NCI-H69 (cell line): ENCODE measurements at regions not wholly inside any gene's neighbourhood (a gene's known extent, or its start where the extent isn't known, plus 50 kb on each side); places are given as distances from the start of the nearest gene placed in this dataset.
A peak's percentile ranks its signal among the peaks of the same experiment; 100 is the strongest.

Source experiments
- DNase-seq: peaks from one replicate; lab custom pipeline; 2025; lab: John Stamatoyannopoulos, UW

DNA sequence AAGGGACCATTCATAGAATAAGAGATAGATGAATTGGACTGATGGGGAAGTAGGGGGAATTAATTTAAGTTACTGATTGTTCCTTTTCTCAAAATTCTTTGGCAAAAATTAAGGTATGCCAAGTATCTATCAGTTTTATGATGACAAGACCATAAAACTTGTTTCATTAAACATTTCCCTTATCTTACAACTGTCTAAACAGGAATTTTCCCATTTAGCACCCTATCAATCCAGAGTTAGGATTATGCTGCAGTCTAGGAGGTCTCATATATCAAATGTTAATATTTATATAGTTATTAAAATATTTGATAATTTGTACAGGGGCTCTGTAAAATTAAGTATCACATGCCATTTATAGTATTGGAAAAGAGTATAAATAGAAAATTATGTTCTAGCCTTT lies 51.5 kb upstream of the ARID1B start:
- no peak for DNase-seq

DNA sequence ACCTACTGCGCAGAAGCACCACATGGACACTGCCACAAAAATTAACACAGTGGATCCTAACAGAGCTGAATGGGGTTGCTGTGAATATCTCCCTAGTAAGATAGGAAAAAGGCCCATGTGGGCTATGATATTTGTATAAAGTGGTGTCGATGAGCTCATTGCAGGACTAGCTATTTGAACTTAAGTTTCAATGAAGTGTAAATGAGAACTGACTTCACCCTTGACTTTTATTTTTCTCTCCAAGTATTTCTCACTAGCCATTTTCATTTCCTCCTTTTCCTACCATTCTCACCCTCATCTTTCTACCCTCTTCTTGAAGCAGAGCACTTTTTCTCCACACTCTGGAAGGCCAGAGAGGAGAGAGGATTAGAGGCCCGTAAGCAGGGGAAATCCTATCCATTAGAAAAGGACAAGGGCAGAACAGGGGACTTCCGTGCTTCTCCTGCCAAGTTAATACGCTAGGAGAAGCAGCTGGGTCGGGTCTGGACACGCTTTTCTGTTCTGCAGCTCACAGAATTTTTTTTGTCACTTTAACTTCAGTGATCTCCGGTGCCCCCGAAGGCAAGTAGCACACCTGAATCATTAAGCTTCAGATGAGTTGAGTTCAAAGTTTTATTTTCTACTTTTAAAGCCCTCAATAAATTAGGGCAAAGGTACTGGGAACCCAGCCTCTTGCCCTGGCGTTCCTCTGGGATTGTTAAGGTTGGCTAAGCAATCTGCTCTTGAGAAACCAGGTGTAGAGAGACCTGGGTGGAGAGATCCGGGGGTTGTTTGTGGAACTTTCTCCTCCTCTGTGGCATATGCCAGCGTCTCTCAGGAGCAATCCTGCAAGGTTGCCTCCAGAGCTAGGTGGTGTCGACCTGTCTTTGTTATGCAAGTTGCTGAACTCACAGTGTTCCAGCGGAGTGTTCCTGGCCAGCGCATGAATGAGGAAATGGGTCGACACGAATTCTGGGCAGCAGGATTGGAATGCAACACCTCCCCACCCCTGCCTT lies 56.2 kb upstream of the ARID1B start:
- DNase-seq, result peak; percentile 56

DNA sequence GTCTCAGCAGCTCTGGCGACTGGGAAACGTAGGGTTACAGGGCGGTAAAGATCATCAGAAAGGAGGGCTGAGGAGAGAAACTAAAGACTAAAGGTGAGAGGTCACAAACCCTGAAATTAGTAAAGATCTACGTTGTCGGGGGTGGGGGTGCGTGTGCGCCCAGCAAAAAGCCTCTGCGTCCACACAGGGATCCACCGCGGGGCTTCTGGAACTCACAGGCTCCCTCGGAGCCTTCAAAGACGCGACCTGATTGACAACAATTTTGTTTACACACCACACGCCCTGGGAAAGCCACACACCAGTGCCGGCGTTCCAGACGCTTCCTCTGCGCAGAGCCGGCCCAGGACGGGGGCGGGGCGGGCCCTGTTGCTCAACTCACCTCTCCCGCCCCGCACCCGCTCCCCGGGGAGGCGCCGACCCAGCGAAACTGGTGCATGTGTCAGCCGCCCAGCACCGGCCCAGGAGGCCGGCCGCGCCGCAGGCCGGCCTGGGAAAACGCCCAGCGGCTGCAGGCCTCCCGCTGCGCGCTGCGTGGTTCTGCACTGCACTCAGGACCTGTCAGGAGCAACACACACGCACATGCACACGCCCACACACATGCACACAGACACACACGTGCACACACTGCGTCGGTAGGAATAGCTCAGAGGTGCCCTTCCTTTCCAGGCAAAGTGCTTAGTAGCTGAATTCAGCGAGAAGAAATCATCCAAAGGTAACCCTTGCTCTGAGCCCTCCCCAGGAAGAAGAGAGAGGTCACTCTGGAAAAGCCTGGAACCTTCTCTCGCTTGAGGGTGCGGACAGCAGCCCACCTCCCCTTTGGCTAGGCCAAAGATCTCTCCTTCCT lies 57.2 kb upstream of the ARID1B start:
- DNase-seq, result peak; percentile 84

DNA sequence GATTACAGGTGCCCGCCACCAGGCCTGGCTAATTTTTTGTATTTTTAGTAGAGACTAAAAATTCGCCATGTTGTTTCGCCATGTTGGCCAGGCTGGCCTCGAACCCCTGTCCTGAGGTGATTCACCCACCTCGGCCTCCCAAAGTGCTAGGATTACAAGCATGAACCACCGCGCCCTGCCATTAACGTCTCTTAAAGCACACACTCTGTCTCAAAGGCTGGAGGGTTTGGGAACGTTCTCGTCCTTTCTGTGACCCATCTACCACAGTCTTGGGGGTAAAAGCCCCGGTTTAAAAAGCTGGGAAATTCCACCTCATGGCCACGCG lies 57.8 kb upstream of the ARID1B start:
- DNase-seq, result peak; percentile 42

DNA sequence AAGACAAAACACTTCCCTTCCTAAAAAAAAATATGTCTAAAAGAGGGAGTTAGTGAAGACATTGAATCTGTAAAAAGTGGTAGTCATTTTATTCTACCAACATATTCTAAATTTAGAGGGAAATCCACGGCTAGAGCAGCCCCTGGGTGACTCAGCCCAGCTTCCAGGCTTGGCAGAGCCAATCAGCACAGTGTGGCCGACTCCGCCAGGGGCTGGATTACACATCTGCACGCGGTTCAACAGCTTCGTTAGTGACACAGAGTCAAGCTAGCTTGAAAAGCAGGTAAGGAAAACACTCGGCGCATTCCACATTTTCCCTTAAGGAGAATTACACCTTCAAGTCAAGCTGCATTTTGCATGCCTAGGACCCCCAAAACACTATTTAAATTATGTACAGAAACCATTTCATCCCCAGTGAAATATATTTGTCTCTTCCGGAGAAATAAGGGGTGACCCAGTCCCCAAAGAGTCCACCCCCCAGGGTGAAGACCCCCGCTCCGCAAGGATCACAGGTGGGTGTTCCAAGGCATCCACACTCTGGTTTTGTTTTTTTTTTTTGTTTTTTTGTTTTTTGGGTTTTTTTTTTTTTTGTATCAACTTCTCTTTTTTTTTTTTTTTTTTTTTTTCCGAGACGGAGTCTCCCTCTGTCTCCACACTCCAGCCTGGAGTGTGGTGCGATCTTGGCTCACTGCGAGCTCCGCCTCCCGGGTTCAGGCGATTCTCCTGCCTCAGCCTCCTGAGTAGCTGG lies 58.4 kb upstream of the ARID1B start:
- peak; percentile 41 for DNase-seq

DNA sequence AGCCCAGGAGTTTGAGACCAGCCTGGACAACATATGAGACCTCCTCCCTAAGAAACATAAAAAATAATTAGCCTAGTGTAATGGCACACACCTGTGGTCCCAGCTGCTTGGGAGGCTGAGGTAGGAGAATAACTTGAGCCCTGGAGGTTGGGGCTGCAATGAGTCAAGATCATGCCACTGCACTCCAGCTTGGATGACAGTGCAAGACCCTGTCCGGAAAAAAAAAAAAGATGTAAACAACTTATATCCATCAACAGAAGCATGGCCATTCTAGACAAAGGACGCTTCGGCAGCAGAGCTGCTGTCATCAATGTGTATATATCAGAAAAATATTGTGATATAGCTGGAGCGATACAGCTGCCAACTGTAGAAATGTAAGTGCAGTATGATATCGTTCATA lies 59.6 kb upstream of the ARID1B start:
- peak; percentile 70 for DNase-seq

DNA sequence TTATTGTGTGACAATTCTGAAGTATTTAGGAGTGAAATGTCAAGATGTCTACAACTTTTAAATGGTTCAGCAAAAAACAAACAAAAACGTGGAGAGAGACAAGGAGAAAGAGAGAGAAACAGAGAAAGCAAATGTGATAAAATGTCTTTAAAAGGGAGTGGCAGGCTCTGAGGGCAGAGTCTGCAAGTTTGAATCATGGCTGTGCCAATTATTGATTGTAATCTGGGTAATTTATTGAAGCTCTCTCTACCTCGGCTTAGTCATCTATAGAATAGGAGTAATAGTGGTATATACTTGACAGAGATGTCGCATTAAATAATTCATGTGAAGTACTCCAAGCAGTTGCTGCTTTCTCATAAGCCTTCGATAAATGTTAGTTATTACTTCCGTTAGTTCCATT lies 61.3 kb upstream of the ARID1B start:
- DNase-seq, result no peak

DNA sequence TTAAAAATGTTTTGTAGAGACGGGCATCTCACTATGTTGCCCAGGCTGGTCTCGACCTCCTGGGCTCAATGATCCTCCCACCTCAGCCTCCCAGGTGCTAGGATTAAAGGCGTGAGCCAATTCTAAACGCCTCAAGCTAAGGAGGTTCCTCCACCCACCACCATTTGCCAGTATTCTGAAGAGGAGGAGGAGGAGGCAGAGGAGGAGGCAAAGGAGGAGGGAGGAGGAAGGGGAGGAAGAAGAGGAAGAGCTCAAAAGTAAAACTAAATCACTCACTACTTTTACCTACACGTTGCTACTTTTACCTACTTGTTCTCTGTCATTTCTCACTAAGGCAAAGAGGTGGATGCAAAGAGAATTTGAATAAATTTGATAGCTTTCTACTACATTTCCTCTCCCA lies 63.6 kb upstream of the ARID1B start:
- DNase-seq, result no peak

DNA sequence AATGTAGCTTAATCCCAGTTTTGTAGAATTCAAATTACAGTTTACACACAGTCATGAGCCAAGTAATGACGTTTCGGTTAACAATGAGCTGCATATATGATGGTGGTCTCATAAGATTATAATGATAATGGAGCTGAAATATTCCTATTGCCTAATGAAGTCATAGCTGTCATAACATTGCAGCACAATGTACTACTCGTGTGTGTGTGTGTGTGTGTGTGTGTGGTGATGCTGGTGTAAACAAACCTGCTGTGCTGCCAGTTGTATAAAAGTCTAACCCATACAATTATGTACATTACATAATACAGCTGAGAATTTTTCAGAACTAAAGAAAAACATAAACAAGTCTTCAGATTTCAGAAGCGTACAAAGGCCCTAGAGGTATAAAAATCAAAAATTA lies 66.7 kb upstream of the ARID1B start:
- peak; percentile 61 for DNase-seq

DNA sequence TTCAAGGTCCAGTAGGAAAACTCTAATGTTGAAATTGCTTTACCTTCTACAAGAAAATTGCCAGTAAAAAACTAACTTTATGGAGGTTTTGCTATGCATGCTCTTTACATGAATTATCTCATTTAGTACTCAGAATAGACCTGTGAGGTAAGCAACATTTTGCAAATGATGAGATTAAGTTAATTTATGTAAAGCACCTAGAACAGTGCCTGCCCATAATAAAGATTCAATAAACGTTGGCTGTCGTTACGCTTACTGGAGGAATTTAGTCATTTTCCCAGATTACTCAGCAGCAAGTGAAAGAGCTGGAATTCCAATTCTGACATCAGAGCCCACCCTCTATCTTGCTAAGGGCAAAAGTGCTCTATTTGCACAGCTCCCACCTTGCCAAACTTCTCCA lies 69.4 kb upstream of the ARID1B start:
- no peak for DNase-seq

DNA sequence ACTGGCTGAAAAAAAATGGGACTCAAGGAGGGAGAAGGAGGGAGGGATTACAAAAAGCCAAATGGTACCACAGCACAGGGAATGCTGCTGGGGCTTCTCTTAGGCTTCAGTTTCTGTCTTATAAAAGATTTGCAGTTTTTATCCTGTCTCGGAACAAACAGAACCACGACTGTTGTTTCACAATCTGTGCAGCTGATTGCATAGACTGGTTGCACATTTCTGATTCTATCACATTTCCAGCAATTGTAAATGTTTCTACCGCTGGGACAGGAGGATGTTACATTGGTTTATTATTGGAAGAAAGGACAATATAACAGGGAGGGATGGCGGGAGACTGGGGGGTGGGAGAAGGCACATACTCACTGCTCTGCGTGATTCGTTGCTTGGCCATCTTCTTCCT lies 73.5 kb upstream of the ARID1B start:
- DNase-seq, result no peak

DNA sequence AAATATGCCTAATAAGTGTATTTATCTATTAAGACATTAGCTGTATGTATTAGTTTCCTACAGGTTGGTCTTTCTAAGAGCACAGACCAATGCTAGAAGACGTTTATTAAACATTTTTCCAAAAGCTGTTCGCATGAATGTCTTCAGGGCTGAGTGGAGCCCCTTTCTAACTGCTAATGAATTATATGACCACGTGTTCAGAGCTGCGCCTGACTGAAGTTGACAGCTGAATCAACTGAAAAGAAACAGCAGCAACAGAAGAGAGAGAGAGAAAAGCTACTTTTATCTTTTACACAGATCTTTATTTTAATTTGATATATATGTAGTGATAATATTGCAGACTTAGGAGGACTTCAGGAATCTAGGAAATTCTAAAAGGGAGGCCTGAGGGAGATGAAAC lies 75.2 kb upstream of the ARID1B start:
- DNase-seq, result no peak

DNA sequence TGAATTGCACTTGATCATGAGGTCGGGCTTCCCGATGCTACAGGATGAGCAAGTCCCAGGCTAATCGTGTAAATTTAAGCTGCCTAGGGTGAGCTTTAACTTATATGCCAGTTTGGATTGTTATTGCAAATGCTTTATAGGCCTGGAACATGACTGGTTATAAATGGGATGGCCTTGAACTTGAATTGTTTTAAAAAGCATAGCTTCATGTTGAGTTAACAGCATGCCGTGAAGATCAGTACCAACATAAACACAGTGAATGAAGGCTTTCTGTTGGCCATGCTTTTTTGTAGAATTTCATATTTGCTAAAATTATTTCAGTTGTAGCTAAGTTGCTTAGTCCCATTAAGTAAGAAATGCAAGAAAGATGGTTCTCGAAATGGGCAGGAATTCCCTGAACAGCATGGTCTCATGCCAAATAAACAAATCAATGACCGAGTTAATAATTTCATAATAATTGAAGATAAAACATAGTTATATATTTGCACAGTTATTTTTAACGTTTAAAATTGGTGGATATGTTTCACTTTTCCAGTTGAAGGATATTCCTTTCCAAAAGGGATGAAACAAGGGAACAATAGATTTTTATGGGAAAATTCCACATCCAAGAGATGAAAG lies 76.6 kb upstream of the ARID1B start:
- no peak for DNase-seq

DNA sequence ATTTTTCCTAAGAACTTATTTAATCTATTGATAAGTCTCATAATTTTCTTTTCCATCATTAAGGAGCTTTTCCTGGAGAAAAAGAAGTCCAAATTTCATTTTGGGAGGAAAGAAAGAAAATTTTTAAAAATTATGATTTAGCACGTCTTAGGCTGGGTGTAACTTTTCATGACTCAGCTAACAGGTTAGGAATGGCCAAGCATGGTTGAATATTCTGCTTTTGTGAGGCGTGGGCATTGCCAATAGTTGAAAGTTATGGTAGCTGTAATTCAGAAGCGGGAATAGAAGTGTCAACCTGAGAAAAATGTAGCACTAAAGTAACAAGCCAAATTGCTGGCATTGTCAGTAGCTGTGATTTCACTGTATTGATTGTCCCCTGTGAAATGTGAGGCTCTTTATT lies 77.2 kb upstream of the ARID1B start:
- DNase-seq, result no peak

DNA sequence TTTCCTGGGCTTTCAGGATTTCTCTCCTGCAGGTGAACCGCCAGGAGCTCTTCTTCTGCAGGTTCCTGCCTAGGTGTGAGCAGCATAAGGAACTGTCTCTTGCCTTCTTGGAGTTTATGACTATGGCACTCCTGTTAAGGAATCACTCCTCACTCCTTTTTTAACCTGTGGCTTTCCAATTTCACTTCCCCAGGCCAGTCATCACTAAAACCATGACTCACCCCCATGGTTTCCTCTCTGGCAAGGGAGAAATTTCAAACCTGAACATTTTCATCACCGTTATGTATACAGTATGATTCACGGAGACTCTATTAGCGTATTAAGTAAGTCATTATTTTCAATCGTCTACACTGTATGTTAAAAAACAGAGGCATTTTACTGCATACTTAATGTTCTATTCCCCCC lies 78.2 kb upstream of the ARID1B start:
- no peak for DNase-seq

DNA sequence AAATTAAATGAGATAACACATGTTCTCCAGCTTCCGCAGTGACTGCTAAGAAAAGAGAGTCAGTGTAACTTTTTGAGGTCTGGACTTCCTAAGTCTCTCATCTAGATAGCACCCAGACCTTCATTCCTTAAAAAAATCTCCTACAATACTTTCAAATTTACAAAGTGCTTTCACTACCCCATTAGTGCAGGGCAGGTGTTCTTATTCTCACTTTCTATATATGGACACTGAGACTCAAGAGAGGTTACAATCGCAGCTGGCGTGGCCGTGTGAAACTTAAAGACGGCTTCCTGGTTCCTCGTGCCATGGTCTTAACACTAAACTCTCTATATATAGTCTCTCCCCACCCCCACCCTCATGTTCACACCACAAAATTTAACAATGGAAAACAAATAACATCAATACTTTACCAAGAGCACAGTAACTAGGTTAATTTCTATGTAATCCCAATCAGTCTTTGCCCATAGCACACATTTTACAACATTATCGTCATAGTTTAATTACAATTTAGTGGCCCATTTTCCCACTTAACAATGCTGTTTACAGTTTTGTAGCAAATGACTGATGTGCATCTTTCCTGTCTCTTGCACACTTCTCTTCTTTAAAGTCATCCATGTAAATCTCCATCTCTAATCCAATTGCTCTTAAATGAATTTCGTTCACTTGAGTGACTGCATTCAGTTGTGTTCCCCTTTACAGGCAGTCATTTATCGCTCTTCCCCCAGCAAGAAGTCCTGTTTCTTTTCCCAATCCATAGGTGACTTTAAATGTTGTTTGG lies 78.8 kb upstream of the ARID1B start:
- DNase-seq, result no peak

DNA sequence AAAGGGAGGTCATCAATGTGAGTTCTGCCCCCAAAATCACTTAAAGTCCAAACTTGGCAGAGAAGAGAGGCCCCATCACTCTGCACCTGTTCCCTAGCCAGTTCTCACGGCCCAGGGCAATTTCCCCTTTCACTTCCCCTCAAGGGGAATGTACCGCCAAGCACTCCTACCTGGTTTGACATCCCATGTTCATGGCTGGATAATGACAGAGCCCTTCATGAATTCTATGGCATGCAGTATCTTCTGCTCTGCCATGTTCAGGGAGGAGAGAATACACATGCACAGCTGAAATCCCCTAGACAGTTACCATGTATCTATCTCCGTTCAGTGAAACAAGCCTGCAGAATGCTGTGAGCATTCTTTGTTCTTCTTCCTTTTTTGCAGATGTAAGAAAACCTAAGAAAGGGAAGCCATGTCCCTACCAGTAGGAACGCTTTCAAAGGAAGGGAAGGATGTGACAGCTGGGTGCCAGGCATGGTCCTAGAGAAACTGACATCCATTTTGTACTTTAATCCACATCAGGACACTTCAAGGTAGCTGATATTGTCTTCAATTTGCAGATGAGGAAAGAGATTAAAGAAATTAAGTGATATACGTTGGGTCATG lies 79.8 kb upstream of the ARID1B start:
- peak; percentile 7 for DNase-seq

DNA sequence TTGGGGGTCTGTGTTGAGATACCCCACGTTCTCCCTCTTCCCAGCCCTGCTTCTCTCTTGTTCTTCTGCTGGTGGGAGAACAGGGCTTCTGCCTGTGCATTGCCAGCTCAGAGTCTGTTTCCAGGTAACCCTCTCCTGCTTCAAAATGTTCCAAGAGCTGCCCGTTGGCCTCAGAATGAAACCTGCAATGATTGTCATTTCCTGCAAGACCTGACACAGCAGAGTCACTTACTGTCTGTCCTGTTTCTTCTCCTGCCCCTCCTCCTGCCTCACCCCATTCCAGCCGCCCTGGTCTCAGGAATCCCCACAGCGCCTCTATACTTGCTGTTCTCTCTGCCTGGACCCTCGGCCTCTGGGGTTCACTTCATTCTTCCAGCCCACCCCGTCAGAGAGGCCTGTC lies 81.4 kb upstream of the ARID1B start:
- no peak for DNase-seq

DNA sequence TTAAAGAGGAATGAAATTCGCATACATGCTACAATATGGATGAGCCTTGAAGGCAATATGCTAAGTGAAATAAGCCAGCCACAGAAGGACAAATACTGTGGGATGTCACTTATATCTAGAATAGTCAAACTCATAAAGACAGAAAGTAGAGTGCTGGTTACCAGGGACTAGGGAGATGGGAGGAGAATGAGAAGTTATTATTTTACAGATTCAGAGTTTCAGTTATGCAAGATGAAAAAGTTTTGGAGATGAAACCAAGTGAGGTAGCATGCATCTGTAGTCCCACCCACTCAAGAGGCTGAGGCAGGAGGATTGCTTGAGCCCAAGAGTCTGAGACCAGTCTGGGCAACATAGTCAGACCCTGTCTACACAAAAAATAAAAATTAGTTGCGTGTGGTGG lies 82.5 kb upstream of the ARID1B start:
- DNase-seq, result no peak

DNA sequence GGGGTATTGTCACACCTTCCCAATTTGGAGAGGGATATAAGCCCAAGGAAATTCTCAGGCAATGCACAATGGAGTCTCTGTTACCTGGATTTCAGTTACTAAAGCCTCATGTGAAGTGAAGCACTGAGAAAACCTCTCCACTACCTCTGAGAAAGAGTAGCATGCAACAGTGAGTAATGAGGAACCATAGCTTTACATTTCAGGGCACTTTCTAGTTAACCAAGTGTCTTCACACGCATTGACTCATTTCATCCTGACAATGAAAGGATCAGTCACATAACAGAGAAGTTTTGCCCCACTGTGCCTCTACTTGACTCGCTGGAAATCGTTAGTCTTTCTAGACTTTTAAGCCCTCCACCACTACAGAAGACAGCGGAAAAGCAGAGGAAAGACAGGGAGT lies 86.2 kb upstream of the ARID1B start:
- DNase-seq, result no peak

DNA sequence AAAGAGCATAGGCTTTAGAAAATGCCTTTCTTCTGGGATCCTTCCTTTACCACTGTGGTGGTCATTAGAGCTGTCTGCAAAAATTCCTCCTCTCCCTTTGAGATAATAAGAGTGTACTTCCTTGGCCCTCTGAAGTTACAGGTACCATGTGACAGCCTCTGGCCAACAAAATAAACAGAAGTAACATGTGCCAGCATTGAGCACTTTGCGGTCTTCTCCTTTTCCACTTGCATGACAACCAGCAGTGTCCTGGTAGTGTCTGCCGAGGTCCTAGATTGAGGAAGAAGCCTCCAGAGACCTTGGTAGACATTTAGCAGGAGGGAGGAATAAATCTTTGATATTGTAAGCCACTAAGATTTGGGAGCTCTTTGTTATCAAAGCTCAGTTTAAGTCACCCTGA lies 87.5 kb upstream of the ARID1B start:
- no peak for DNase-seq
